ENCODE measurements at regions not wholly inside any gene's neighbourhood (a gene's known extent, or its start where the extent isn't known, plus 50 kb on each side); places are given as distances from the start of the nearest gene placed in this dataset.

DNA sequence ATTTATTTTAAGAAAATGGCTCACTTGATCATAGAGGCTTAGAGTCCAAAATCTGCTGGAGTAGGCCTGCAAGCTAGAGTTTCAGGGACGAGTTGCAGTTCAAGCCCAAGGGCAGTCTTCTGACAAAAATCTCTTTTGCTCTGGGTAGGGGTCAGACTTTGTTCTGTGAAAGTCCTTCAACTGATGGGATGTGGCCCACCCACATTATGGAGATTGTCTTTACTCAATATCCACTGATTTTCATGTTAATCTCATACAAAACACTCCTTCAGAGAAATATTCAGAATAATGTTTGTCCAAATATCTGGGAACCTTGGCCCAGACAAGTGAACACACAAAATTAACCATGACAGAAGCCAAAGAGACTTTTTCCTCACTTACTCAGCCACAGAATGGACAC is 98.6 kb upstream of the RSPO3 start:
- DNase-seq = no peak

DNA sequence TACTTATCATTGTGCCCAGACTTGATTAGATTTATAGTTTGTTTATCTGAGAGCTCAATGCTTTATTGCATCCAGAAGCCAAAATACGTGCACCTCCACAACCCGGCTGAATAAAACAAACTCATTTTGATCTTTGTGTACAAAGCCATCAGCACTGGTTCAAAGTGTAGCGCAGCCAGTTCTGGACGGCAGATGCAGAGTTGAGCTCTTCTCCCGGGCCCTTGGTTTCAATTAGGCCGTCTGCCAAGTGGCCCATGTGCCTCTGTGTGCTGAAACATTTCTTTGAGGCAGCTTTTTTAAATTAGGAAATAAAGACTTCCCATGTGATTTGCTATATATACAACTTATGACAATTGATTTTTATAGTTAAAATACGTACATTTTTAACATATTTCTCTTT is 96.2 kb upstream of the RSPO3 start:
- DNase-seq = no peak

DNA sequence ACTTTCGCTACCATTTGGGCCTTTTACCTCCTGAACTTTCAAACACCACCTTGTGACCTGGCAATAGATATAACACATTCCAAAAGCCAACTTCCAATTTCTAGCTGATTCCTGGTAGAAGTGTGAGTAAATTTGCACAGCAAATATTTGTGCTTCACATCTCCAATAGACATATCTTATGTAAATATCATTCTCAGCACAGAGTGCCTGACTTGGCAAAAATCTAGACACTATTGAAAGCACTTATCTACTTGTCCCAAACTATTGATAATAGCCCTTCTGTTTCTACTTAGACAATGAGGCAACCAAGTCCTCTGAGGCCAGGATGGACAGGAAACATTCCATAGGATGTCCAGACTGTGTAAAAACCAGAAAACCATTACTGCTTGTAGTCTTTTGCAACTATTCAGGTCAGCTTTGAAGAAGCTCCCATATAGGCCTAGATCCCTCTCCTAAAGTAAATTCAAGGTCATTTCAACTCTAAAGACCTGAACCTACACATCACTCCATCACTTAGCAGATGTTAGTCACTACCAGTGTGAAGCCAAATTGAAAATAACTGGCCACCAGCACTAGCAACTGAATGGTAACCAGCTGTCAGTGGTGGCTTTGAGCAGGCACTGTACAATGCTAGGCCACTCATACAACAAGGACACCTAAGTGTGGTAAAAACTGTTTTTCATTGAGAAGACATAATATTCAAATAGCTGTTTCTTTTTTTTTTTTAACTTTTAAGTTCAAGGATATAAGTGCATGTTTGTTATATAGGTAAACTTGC is 95.3 kb upstream of the RSPO3 start:
- no peak for DNase-seq

DNA sequence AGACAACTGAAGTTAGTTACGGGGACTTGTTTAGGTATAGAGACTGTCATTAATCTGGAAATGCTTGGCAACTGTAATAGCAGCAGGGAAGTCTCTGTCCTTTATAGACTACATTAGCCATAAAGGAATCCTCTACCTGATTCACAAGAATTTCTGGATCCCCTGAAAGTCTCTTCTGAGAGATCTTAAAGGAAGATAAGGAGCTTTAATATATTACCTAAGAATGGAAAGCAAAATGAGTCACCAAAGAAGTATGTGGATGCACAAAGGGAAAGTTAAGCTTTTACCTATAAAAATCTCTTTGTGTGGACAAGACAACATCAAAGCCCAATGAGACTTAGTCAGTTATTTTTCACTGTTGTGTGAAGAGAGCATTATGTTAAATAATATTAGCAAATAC is 92.2 kb upstream of the RSPO3 start:
- DNase-seq = no peak

DNA sequence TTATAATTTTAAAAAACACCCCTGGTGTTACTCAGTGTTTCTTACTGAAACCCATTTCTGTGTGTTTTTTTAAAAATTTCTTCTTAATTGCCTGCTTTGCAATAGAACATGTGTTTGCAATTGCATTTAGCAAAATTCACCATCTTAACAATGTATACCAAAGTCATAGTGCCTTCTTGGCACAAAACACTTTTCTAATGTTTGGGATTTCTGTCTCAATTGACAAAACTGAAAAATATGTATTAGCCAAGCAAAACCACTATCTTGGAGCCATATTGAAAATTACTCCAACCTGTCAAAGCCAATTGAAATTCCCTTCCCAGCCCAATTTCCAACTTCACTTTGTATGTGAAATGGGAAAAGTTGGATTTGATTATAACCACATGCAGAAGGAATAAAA is 88.4 kb upstream of the RSPO3 start:
- DNase-seq = no peak

DNA sequence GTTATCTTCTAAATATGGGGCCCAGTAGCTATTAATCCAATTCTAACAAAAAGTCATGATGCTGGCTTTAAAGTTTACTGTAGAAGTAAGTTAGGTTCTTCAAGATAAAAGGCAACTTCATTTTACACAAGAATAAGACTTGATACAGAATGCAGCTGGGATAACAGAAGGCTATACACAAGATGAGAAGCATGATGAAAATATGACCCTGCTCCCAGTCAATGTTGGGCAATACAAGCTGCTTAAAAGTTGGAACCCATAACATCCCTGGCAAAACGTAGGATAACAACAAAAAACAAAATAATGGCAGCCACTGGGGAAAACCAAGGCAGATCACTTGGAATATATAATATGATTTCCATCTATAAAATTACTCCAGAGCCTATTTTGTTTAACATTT is 87.6 kb upstream of the RSPO3 start:
- no peak for DNase-seq

DNA sequence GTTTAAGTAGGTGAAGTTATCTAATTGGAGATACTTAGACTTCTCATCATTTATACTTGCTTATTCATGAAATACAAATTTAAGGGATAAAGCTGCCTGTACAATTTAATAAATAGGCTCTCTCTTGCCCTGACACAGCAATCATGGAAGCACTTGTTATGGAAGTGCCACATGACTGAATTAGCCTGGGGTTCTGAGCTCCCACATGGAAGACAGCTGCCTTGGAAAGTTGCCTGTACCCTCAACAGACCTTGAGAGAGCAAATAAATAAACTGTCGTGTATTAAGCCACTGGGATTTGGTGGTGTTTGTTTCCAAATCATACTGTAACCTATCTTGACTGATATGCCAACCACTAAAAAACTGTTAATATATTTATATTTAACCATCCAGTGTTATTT is 87.0 kb upstream of the RSPO3 start:
- no peak for DNase-seq

DNA sequence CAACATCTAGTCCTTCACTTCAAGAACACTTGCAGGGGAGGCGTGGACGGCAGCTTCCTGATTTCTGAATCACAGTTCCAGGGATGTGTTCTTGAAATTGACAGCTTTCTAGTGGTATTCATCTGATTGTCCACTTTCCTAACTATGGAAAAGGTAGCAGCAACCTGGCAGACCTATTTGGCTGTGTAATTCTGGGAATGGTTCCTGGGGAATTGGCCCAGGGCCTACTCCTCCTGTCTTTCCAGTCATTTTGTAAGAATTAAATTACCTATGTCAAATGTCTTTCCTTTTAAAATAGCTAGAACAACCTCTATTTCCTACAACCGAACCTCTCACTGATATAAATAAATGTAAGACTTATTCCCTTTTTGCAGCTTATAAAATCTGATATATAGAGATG is 85.5 kb upstream of the RSPO3 start:
- no peak for DNase-seq

DNA sequence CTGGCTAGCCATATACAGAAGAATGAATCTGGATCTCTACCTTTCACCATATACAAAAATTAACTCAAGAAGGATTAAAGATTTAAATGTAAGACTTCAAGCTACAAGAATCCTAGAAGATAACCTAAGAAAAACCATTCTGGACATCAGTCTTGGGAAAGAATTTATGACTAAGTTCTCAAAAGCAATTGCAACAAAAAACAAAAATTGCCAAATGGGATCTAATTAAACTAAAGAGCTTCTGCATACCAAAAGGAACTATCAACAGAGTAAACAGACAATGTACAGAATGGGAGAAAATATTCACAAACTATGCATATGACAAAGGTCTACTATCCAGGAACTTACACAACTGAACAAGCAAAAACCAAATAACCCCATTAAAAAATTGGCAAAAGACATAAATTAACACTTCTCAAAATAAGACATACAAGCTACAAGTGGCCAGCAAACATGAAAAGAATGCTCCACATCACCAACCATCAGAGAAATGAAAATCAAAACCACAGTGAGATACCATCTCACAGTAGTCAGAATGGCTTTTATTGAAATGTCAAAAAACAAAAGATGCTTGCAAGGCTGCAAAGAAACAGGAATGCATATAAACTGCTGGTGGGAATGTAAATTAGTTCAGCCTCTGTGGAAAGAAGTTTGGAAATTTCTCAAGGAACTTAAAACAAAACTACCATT is 66.8 kb upstream of the RSPO3 start:
- DNase-seq = no peak

DNA sequence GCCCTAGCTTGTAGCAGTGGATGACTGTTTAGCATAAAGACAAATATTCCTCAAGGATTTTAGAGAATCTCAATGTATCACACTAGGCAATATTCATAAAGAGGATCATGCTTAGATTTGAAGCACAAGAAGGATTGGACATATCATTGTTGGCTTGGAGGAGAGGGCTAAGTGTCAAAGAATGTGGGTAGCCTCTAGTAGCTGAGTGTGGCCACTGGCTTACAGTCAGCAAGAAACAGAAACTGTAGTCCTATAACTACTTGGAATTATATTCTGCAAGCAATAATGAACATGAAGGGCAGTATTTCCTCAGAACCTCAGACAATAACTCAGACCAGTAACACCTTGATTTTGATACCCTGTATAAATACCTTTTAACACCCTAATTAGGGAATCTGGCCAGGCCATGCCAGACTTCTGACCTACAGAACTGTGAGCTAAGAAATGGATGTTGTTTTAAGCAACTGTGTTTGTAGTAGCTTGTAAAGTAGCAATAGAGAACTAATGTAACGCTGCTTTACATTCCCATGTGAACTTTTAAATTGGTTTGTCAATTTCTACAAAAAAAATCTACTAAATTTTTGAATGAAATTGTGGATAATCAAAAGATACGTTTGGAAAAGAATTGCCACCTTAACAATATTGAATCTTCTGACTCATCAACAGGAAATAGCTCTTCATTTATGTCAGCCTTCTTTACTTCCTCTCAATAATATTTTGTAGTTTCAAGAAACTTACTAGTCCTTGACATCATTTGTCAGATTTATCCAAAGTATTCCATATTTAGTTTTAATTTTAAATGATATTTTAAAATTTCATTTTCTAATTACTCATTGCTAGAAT is 65.2 kb upstream of the RSPO3 start:
- no peak for DNase-seq

DNA sequence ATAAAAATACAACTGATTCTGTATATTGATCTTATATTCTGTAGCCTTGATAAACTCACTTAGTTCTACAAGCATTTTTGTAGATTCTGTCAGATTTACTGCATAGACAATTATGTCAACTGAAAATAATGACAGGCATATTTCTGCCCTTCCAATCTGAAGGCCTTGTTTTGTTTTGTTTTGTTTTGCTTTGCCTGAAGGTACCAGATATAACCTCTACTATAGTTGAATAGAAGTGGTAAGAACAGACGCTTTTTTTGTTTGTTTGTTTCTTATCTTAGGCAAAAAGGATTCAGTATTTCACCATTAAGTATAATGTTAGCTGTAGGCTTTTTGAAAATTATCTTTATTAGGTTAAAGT is 64.6 kb upstream of the RSPO3 start:
- no peak for DNase-seq

DNA sequence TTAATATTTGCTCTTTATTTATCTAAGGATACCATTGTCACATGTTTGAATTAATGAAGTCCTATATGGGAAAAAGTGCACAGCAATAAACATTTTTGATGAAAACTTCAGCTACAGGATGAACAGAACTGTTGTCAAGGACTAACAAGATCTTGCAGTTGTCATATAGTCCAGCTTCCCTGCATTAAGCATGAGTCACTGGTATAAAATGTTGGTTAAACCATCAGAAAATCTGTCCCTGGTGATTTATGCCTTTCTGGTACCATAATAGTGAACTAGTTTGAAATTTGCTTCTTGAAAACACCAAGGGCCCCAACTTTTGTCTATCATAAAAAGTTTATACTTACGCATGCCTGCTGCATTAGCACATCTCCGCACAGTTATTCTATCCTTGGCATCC is 60.4 kb upstream of the RSPO3 start:
- no peak for DNase-seq

DNA sequence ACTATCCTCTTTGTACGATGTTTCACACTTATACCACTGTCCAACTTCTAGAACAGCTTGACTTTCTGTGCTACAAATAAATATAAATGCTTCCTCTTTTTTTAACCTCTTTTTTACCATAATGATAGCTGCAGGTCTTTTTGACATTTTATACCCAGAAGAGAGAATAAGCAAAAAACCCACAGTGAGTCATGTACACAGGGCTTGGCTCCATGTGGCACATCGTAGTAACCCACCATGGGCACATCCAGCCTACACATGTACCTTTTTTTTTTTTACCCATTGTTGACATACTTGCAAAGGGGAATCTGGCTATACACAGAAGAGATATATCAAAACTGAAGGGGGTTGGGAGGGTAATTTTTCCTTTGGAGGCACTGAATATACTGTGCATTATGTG is 59.5 kb upstream of the RSPO3 start:
- DNase-seq = peak; percentile 41

Measured in MV-4-11 (cell line).